ENCODE measurements at regions not wholly inside any gene's neighbourhood (a gene's known extent, or its start where the extent isn't known, plus 50 kb on each side); places are given as distances from the start of the nearest gene placed in this dataset.

DNA sequence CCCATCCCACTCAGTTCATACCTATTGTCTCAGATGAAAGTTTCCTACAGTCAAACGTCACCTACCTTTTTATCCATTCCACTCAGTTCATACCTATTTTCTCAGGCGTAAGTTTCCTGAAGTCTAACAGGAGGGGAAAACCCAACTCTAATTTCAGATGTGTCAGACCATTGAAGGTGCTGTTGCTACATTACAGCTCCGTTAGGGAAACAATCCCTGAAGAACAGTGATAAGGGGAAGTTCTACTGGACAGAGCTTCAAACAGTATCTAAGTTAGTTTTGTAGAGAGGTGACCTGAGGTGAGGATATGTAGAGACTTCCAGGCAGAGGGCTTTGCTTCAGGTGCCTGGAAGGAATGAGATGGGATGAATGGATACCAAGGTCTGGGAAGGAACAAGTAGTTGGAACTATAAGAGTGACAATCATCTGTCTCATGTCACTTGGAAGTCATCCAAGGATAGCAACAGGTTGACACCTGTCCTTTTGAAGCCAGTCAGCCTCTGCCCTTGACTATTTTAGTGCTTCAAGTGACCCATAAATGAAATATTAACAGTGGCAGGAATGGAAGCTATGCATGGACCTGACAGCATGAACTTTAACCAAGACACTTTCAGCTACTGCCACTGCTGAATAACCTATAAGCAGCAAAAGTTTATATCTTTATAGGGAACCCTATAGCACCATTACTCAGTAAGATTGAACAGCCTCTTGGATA lies 191.6 kb upstream of the MOCS1 start:
- Histone ChIP-seq H3K27ac (ENCODE audit: low read depth, low read length) (no peak overlapping the region), H3K27me3 (ENCODE audit: control insufficient read depth, insufficient read depth, low read length, poor library complexity, severe bottlenecking) (peaks cover 26% of the 10 kb centered on the region), H3K9ac (ENCODE audit: extremely low read depth, low read length, poor library complexity, severe bottlenecking) (no peak overlapping the region), H3K36me3 (ENCODE audit: control insufficient read depth, insufficient read depth, low read length) (no peaks in the 10 kb centered on the region), H3K4me1 (ENCODE audit: control insufficient read depth, insufficient read depth, low read length) (no peaks in the 10 kb centered on the region), H3K9me3 (ENCODE audit: control insufficient read depth, low read length) (no peaks in the 10 kb centered on the region), H3K4me3 (ENCODE audit: low read length) (no peak overlapping the region)
- H3K27ac Mint-ChIP-seq = no peak overlapping the region
- no peaks in the 10 kb centered on the region for H3K36me3 Mint-ChIP-seq (ENCODE audit: low read depth)
- DNase-seq = no peak
- 85 to 94% methylated on average over 2 to 3 of the region's 3 CpGs for WGBS, 2 experiments (ENCODE audit: insufficient coverage in 1 of 2, insufficient read length in 1 of 2)
- H3K4me3 Mint-ChIP-seq = no peak overlapping the region
- peaks cover 9% of the 10 kb centered on the region for H3K27me3 Mint-ChIP-seq (ENCODE audit: insufficient read depth)
- H3K9me3 Mint-ChIP-seq = no peaks in the 10 kb centered on the region
- no peaks in the 10 kb centered on the region for H3K4me1 Mint-ChIP-seq
- TF ChIP-seq, protein P1, sequence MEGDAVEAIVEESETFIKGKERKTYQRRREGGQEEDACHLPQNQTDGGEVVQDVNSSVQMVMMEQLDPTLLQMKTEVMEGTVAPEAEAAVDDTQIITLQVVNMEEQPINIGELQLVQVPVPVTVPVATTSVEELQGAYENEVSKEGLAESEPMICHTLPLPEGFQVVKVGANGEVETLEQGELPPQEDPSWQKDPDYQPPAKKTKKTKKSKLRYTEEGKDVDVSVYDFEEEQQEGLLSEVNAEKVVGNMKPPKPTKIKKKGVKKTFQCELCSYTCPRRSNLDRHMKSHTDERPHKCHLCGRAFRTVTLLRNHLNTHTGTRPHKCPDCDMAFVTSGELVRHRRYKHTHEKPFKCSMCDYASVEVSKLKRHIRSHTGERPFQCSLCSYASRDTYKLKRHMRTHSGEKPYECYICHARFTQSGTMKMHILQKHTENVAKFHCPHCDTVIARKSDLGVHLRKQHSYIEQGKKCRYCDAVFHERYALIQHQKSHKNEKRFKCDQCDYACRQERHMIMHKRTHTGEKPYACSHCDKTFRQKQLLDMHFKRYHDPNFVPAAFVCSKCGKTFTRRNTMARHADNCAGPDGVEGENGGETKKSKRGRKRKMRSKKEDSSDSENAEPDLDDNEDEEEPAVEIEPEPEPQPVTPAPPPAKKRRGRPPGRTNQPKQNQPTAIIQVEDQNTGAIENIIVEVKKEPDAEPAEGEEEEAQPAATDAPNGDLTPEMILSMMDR (conservative IDR thresholded peaks at IDR 0.05) = no peak

DNA sequence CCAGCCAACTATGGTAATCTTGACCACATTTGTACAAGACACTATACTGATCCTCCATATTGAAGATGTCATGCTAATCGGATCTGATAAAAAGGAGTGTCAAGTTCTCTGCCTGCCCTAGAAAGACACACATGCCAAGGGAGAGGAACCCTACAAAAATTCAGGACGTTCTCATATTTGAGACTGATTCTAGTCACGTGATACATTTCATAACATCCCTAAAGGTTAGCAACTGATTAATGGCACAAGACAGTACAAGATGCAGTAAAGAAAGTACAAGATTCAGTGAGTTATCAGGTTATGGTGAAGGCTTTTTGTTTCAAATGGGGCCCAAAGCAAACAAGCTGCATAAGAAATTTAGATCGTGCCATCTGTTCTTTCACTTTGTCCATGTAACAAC lies 190.7 kb upstream of the MOCS1 start:
- H3K9me3 Mint-ChIP-seq = no peaks in the 10 kb centered on the region
- Histone ChIP-seq H3K27me3 (ENCODE audit: control insufficient read depth, insufficient read depth, low read length, poor library complexity, severe bottlenecking) (peaks cover 26% of the 10 kb centered on the region), H3K4me3 (ENCODE audit: low read length) (no peak overlapping the region), H3K36me3 (ENCODE audit: control insufficient read depth, insufficient read depth, low read length) (no peaks in the 10 kb centered on the region), H3K4me1 (ENCODE audit: control insufficient read depth, insufficient read depth, low read length) (no peaks in the 10 kb centered on the region), H3K9me3 (ENCODE audit: control insufficient read depth, low read length) (no peaks in the 10 kb centered on the region), H3K9ac (ENCODE audit: extremely low read depth, low read length, poor library complexity, severe bottlenecking) (no peak overlapping the region), H3K27ac (ENCODE audit: low read depth, low read length) (no peak overlapping the region)
- DNase-seq = no peak
- no peak overlapping the region for H3K27ac Mint-ChIP-seq
- peaks cover 11% of the 10 kb centered on the region for H3K27me3 Mint-ChIP-seq (ENCODE audit: insufficient read depth)
- no peak overlapping the region for H3K4me3 Mint-ChIP-seq
- no peaks in the 10 kb centered on the region for H3K36me3 Mint-ChIP-seq (ENCODE audit: low read depth)
- WGBS, 2 experiments (ENCODE audit: insufficient coverage in 1 of 2, insufficient read length in 1 of 2) = 93% methylated on average over 3 to 4 of the region's 4 CpGs
- TF ChIP-seq, protein P1 (conservative IDR thresholded peaks at IDR 0.05) = no peak
- H3K4me1 Mint-ChIP-seq = no peaks in the 10 kb centered on the region

DNA sequence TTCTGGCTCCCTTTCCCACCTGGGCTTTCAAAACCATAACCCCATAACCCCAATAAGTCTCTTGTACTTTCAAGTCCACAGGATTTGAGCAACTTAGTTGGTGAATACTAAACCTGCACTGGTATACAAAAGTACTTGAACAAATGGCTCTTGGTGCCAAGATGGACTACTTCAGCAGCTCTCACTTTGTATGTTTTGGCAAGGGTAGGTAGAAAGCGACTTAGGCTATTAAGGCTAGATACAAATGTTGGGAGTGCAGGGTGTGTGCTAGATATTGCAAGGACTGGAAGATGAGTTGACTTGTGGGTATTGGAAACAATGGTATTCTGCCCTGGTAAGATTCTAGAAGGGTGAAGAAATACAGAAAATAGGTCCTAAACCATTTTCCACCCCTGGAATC lies 182.6 kb upstream of the MOCS1 start:
- Histone ChIP-seq H3K27me3 (ENCODE audit: control insufficient read depth, insufficient read depth, low read length, poor library complexity, severe bottlenecking) (peaks cover 21% of the 10 kb centered on the region), H3K4me3 (ENCODE audit: low read length) (no peak overlapping the region), H3K9ac (ENCODE audit: extremely low read depth, low read length, poor library complexity, severe bottlenecking) (no peak overlapping the region), H3K4me1 (ENCODE audit: control insufficient read depth, insufficient read depth, low read length) (no peaks in the 10 kb centered on the region), H3K27ac (ENCODE audit: low read depth, low read length) (no peak overlapping the region), H3K36me3 (ENCODE audit: control insufficient read depth, insufficient read depth, low read length) (no peaks in the 10 kb centered on the region), H3K9me3 (ENCODE audit: control insufficient read depth, low read length) (no peaks in the 10 kb centered on the region)
- 0% methylated on average over 1 of the region's 1 CpG for WGBS, 2 experiments (ENCODE audit: insufficient coverage in 1 of 2, insufficient read length in 1 of 2)
- no peak for DNase-seq
- Mint-ChIP-seq H3K27me3 (ENCODE audit: insufficient read depth) (peaks cover 20% of the 10 kb centered on the region), H3K36me3 (ENCODE audit: low read depth) (no peaks in the 10 kb centered on the region), H3K27ac (no peak overlapping the region), H3K4me3 (no peak overlapping the region), H3K4me1 (no peaks in the 10 kb centered on the region), H3K9me3 (no peaks in the 10 kb centered on the region)
- TF ChIP-seq, protein P1 (conservative IDR thresholded peaks at IDR 0.05) = no peak

Measured in endodermal cell (in vitro differentiated cells).